HG02763 (cell line): ENCODE measurements at regions not wholly inside any gene's neighbourhood (a gene's known extent, or its start where the extent isn't known, plus 50 kb on each side); places are given as distances from the start of the nearest gene placed in this dataset.

Experiments
- ATAC-seq: cut with Tn5 transposase; IDR thresholded peaks from one replicate; pipeline ENCODE4 v1.9.1; 2021; ENCODE audit warnings: mild to moderate bottlenecking, moderate library complexity; ENCODE audit not compliant: unreplicated experiment

DNA sequence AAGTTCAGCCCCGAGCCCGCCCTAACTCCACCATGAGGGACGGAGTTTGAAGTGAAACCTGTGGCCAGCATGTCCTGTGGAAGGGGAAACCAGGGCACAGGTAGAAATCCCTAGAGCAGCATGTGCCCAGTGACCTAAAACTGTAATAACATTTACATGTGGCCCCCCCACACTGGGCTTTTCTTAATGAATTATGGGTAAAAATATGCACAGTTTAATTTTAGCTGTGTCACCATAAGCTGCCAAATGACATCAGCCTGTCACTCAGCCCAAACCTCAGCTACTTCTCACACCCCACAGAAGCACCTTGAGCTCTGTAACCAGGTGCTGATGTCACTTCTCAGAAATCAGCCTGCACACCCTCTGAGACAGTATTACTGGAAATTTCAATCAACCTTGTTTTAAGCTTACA is 50.0 kb upstream of the SLC19A1 start:
- ATAC-seq = peak; percentile 43

DNA sequence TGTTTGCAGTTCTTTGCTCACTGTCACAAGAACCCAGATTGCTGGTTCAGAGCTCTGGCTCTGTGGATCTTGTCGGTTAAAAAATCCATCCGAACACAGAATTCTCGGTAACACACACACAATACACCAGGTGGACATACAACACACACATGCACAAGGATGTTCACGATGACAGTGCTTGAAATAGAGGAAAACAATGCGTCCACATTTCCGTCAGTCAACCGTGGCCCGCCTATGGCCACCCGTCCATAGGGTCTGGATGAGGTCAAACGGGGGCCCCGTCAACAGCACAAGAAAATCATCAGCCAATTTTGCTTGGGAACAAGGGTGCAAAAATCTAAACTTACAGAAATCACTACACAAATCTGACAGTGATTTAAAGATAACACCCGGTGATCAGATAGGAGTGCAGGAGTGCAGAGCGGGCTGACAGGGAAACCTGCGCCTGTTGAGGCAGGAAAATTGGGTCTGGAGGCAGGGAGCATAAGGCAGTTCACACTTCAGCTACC is 50.4 kb upstream of the SLC19A1 start:
- ATAC-seq = no peak

DNA sequence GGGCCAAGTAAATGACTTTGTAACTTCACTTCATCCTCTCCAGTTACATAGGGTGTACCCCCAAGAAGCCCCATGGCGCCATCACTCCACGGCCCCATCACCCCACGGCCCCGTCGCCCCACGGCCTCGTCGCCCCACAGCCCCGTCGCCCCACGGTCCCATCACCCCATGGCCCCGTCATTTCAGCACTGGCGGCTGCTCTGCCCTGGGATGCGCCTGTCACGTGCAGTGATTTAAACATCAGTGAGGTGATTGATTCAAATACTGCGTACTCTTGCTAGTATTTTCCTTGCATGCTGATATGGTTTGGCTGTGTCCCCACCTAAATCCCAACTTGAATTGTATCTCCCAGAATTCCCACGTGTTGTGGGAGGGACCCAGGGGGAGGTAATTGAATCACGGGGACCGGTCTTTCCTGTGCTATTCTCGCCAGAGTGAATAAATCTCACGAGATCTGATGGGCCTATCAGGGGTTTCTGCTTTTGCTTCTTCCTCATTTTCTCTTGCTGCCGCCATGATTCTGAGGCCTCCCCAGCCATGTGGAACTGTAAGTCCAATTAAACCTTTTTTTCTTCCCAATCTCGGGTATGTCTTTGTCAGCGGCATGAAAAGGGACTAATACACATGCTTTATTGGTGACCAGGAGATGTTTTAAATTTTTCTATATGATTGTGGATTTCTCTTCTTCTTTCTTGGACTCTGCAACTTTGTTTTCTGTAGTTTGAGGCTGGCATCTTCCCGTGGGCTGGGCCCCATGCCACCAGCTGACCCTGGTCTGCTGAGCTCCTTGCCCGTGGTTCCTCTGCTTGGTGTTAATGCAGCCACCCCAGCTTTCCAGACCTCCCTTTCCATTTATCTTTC is 50.1 kb upstream of the PCBP3 start:
- no peak for ATAC-seq
